PFSK-1 (cell line): ENCODE measurements at regions not wholly inside any gene's neighbourhood (a gene's known extent, or its start where the extent isn't known, plus 50 kb on each side); places are given as distances from the start of the nearest gene placed in this dataset.

ENCODE experiments used
- POLR2AphosphoS5 ChIP-seq: IDR thresholded peaks from 2 replicates; pipeline ENCODE4 v1.6.1; 2012; ENCODE audit warnings: low read depth, mild to moderate bottlenecking, control low read depth, low read length, moderate library complexity
- REST ChIP-seq, 2 experiments: IDR thresholded peaks; 2 replicates each; pipeline versions ENCODE4 v1.6.1 to v1.8.0; 2011 to 2012; ENCODE audit warnings: low read depth in 2 of 2, low read length in 2 of 2, control low read depth in 1 of 2, inconsistent platforms in 1 of 2, mild to moderate bottlenecking in 1 of 2, moderate library complexity in 1 of 2; ENCODE audit not compliant: insufficient read depth in 1 of 2

- no peak for TF ChIP-seq POLR2AphosphoS5
- no peak for TF ChIP-seq REST (IDR thresholded peaks at IDR 0.05; ENCODE audit: insufficient read depth in 1 of 2, low read depth in 2 of 2, low read length in 2 of 2)
These were observed 78.4 kb upstream of the DISP3 start for GRCh38 chr1:11400567-11400966.
